HepG2 (cell line): ENCODE measurements at regions not wholly inside any gene's neighbourhood (a gene's known extent, or its start where the extent isn't known, plus 50 kb on each side); places are given as distances from the start of the nearest gene placed in this dataset.

Source experiments
- ATF7-NPFF ChIP-seq: sonication (generic); formaldehyde crosslinking; IDR thresholded peaks from 2 replicates; pipeline ENCODE4 v1.8.1; 2023; ENCODE audit warnings: mild to moderate bottlenecking, low read depth, missing genetic modification reagents, moderate library complexity
- MXI1 ChIP-seq: IDR thresholded peaks from 3 replicates; pipeline ENCODE4 v1.6.1; 2012; ENCODE audit warnings: low read depth, low read length, inconsistent platforms, borderline replicate concordance
- TP53 ChIP-seq: sonication (generic); formaldehyde crosslinking; conservative IDR thresholded peaks from 2 replicates; pipeline ENCODE4 v1.4.0; 2020; ENCODE audit warnings: missing genetic modification reagents
- ZNF44 ChIP-seq: sonication (generic); formaldehyde crosslinking; IDR thresholded peaks from 2 replicates; pipeline ENCODE4 v1.5.1; 2020; ENCODE audit warnings: mild to moderate bottlenecking, missing genetic modification reagents
- ZNF891 ChIP-seq: sonication (generic); formaldehyde crosslinking; IDR thresholded peaks from 2 replicates; pipeline ENCODE4 v1.5.0; 2020; ENCODE audit warnings: mild to moderate bottlenecking, missing genetic modification reagents

DNA sequence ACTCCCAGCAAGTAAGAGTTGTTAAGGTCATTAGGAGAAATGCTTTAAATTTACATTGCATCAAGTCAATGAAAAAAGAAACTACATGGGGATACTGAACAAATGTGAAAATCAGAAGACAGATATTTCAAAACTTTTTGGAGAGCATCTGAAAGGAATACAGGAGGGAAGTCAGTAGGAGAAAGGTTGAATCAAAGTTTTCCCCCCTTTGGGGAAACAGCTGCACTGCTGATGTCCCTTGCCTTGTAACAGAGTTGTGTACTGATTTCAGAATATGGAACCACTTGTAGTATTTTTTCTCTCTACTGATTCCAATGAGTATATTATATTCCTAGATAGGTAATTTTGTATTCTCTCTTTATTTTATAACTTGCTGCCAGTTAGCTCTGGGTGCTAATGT lies 592.5 kb upstream of the ZEB2 start:
- TF ChIP-seq ZNF891 (CRISPR knock-in tag) (no peak), ZNF44 (CRISPR knock-in tag) (no peak), ATF7-NPFF (CRISPR knock-in tag) (no peak), TP53 (CRISPR knock-in tag) (no peak), MXI1 (no peak)
